GM19351 (cell line): ENCODE measurements at regions not wholly inside any gene's neighbourhood (a gene's known extent, or its start where the extent isn't known, plus 50 kb on each side); places are given as distances from the start of the nearest gene placed in this dataset.

ENCODE experiments used
- ATAC-seq: cut with Tn5 transposase; IDR thresholded peaks from one replicate; pipeline ENCODE4 v1.9.1; 2021; ENCODE audit warnings: mild to moderate bottlenecking, moderate library complexity; ENCODE audit not compliant: unreplicated experiment

- ATAC-seq, result no peak
These were observed 175.8 kb downstream of the ACTR3 start for GRCh38 chr2:114065731-114066130.

GRCh38 chr2:114066186-114066747 is 176.4 kb downstream of the ACTR3 start:
- no peak for ATAC-seq

GRCh38 chr2:114068438-114068837 is 178.5 kb downstream of the ACTR3 start:
- no peak for ATAC-seq

- ATAC-seq, result no peak
These were observed 187.1 kb downstream of the ACTR3 start for GRCh38 chr2:114076961-114077360.

- no peak for ATAC-seq
These were observed 189.6 kb downstream of the ACTR3 start for GRCh38 chr2:114079366-114080004.

GRCh38 chr2:114082731-114083433 is 193.0 kb downstream of the ACTR3 start:
- ATAC-seq, result no peak

- peak; percentile 89 for ATAC-seq
These were observed 194.0 kb downstream of the ACTR3 start for GRCh38 chr2:114083717-114084387.

- no peak for ATAC-seq
These were observed 195.3 kb downstream of the ACTR3 start for GRCh38 chr2:114085238-114085637.

- ATAC-seq, result no peak
These were observed 196.1 kb downstream of the ACTR3 start for GRCh38 chr2:114085992-114086391.

GRCh38 chr2:114089636-114090319 is 199.9 kb downstream of the ACTR3 start:
- no peak for ATAC-seq

GRCh38 chr2:114091010-114091409 is 201.1 kb downstream of the ACTR3 start:
- ATAC-seq, result no peak

GRCh38 chr2:114108249-114108648 is 218.4 kb downstream of the ACTR3 start:
- no peak for ATAC-seq

GRCh38 chr2:114108824-114109416 is 219.0 kb downstream of the ACTR3 start:
- no peak for ATAC-seq

- ATAC-seq, result no peak
These were observed 221.4 kb downstream of the ACTR3 start for GRCh38 chr2:114111329-114111728.

GRCh38 chr2:114113518-114113917 is 223.6 kb downstream of the ACTR3 start:
- ATAC-seq, result no peak

- no peak for ATAC-seq
These were observed 228.2 kb downstream of the ACTR3 start for GRCh38 chr2:114118088-114118487.

GRCh38 chr2:114119862-114120261 is 230.0 kb downstream of the ACTR3 start:
- ATAC-seq, result no peak

GRCh38 chr2:114122930-114123329 is 233.0 kb downstream of the ACTR3 start:
- no peak for ATAC-seq

GRCh38 chr2:114123925-114124324 is 234.0 kb downstream of the ACTR3 start:
- no peak for ATAC-seq

GRCh38 chr2:114127372-114127771 is 237.5 kb downstream of the ACTR3 start:
- no peak for ATAC-seq

GRCh38 chr2:114128263-114128662 is 238.4 kb downstream of the ACTR3 start:
- ATAC-seq, result no peak
